HG03025 (cell line): ENCODE measurements at regions not wholly inside any gene's neighbourhood (a gene's known extent, or its start where the extent isn't known, plus 50 kb on each side); places are given as distances from the start of the nearest gene placed in this dataset.

Experiments
- ATAC-seq: cut with Tn5 transposase; IDR thresholded peaks from one replicate; pipeline ENCODE4 v1.9.1; 2021; ENCODE audit warnings: mild to moderate bottlenecking, moderate library complexity; ENCODE audit not compliant: unreplicated experiment, low FRiP score

- ATAC-seq, result no peak
These were observed 1234.7 kb upstream of the GJE1 start for GRCh38 chr6:140897804-140898573.

GRCh38 chr6:140897349-140897748 is 1235.4 kb upstream of the GJE1 start:
- no peak for ATAC-seq

GRCh38 chr6:140893432-140893831 is 1239.3 kb upstream of the GJE1 start:
- ATAC-seq, result no peak

- ATAC-seq, result no peak
These were observed 1252.8 kb upstream of the GJE1 start for GRCh38 chr6:140879946-140880345.

- ATAC-seq, result no peak
These were observed 1258.7 kb upstream of the GJE1 start for GRCh38 chr6:140874066-140874465.

- no peak for ATAC-seq
These were observed 1259.8 kb upstream of the GJE1 start for GRCh38 chr6:140872885-140873284.

- ATAC-seq, result no peak
These were observed 1260.8 kb upstream of the GJE1 start for GRCh38 chr6:140871911-140872310.

- no peak for ATAC-seq
These were observed 1265.4 kb upstream of the GJE1 start for GRCh38 chr6:140867336-140867735.

- ATAC-seq, result no peak
These were observed 1274.2 kb upstream of the GJE1 start for GRCh38 chr6:140858381-140858971.

- ATAC-seq, result no peak
These were observed 1274.9 kb upstream of the GJE1 start for GRCh38 chr6:140857739-140858380.

- no peak for ATAC-seq
These were observed 1277.2 kb upstream of the GJE1 start for GRCh38 chr6:140855520-140855919.

GRCh38 chr6:140854318-140854717 is 1278.4 kb upstream of the GJE1 start:
- no peak for ATAC-seq

- no peak for ATAC-seq
These were observed 1282.3 kb upstream of the GJE1 start for GRCh38 chr6:140850438-140850837.

GRCh38 chr6:140849456-140849855 is 1283.3 kb upstream of the GJE1 start:
- ATAC-seq, result no peak

- ATAC-seq, result no peak
These were observed 1285.5 kb upstream of the GJE1 start for GRCh38 chr6:140847262-140847645.

- ATAC-seq, result no peak
These were observed 1286.0 kb upstream of the GJE1 start for GRCh38 chr6:140846503-140847261.

- no peak for ATAC-seq
These were observed 1287.0 kb upstream of the GJE1 start for GRCh38 chr6:140845701-140846100.

GRCh38 chr6:140844167-140844566 is 1288.6 kb upstream of the GJE1 start:
- no peak for ATAC-seq

GRCh38 chr6:140833408-140833807 is 1299.3 kb upstream of the GJE1 start:
- no peak for ATAC-seq

- ATAC-seq, result no peak
These were observed 1302.1 kb upstream of the GJE1 start for GRCh38 chr6:140830666-140831065.

- ATAC-seq, result no peak
These were observed 1303.9 kb upstream of the GJE1 start for GRCh38 chr6:140828856-140829255.
